GM12878 (cell line): ENCODE measurements at regions not wholly inside any gene's neighbourhood (a gene's known extent, or its start where the extent isn't known, plus 50 kb on each side); places are given as distances from the start of the nearest gene placed in this dataset.

ENCODE experiments used
- ATAC-seq: fragments of 200-7000 bp; cut with Tn5 transposase; 3 replicates; pipeline ENCODE4 v1.9.1; 2020; ENCODE audit warnings: mild to moderate bottlenecking, moderate library complexity
- BruUV-seq: library from RNA; stranded (reverse); fragments of 400-500 nt; replicated peaks from 2 replicates; lab custom pipeline; 2021; lab: Mats Ljungman, UMichigan
- CTCF ChIA-PET: fragments of 300-600 bp; sonication (Branson Sonifier 250); formaldehyde crosslinking; extraction: SDS; loops from one replicate; lab custom pipeline; 2021; ENCODE audit warnings: inconsistent platforms; lab: Yijun Ruan, JAX
- POLR2A ChIA-PET: fragments of 350-600 bp; formaldehyde crosslinking; extraction: SDS; loops from one replicate; lab custom pipeline; 2021; ENCODE audit warnings: inconsistent platforms; lab: Charles Lee
- RAD21 ChIA-PET: fragments of 300-600 bp; sonication (Branson Sonifier 250); formaldehyde crosslinking; loops from one replicate; lab custom pipeline; 2023; ENCODE audit warnings: antibody characterized with exemption; ENCODE audit not compliant: unreplicated experiment; lab: Charles Lee
- SMC1A ChIA-PET: fragments of 300-600 bp; sonication (Branson Sonifier 250); formaldehyde crosslinking; loops from one replicate; lab custom pipeline; 2023; ENCODE audit not compliant: unreplicated experiment, uncharacterized antibody; lab: Charles Lee
- DNase-seq: peaks from one replicate; pipeline ENCODE4 v3.0.0-alpha.2; 2011; ENCODE audit warnings: low read depth, low spot score
- FAIRE-seq: peaks from 3 replicates; lab custom pipeline; 2011; peaks lifted over from hg19 to GRCh38; lab: Jason Lieb, UNC
- H2AFZ ChIP-seq: 2 replicates; pipeline ENCODE4 v1.6.0; 2011; ENCODE audit warnings: low read depth, low read length, control low read depth; ENCODE audit not compliant: control insufficient read depth
- H3K27ac ChIP-seq: 2 replicates; pipeline ENCODE4 v1.5.1; 2011; ENCODE audit warnings: control low read depth; ENCODE audit not compliant: control insufficient read depth, insufficient read depth
- H3K27me3 ChIP-seq, 2 experiments: replicated peaks in 1 of 2; 2 replicates each; pipeline versions ENCODE4 v1.6.0 to v1.6.1; 2011; ENCODE audit warnings: low read length in 1 of 2; ENCODE audit not compliant: control insufficient read depth in 2 of 2, insufficient read depth in 2 of 2
- H3K36me3 ChIP-seq, 2 experiments: 2 replicates each; pipeline ENCODE4 v1.5.1; 2011; ENCODE audit warnings: low read length in 1 of 2; ENCODE audit not compliant: control insufficient read depth in 2 of 2, insufficient read depth in 2 of 2
- H3K4me1 ChIP-seq: 2 replicates; pipeline ENCODE4 v1.6.1; 2011; ENCODE audit warnings: mild to moderate bottlenecking, low read length, moderate library complexity, mixed read lengths; ENCODE audit not compliant: control insufficient read depth, insufficient read depth
- H3K4me2 ChIP-seq: 2 replicates; pipeline ENCODE4 v1.6.0; 2011; ENCODE audit warnings: control low read depth; ENCODE audit not compliant: control insufficient read depth, insufficient read depth
- H3K4me3 ChIP-seq: fragments of 200-600 bp; sonication (generic); 2 replicates; pipeline ENCODE4 v1.5.1; 2016
- H3K79me2 ChIP-seq: 2 replicates; pipeline ENCODE4 v1.6.0; 2011; ENCODE audit warnings: low read length; ENCODE audit not compliant: control insufficient read depth, insufficient read depth
- H3K9ac ChIP-seq: 2 replicates; pipeline ENCODE4 v1.8.0; 2011; ENCODE audit warnings: low read length, control low read depth, mixed read lengths; ENCODE audit not compliant: control insufficient read depth, insufficient read depth
- H3K9me3 ChIP-seq: replicated peaks from 3 replicates; pipeline ENCODE4 v1.5.1; 2011; ENCODE audit warnings: mild to moderate bottlenecking, low read length; ENCODE audit not compliant: control insufficient read depth, insufficient read depth
- H4K20me1 ChIP-seq: 2 replicates; pipeline ENCODE4 v1.6.0; 2011; ENCODE audit not compliant: control insufficient read depth, insufficient read depth
- ASH2L ChIP-seq: fragments of 300-600, 200-600 bp; sonication (generic); IDR thresholded peaks from 2 replicates; pipeline ENCODE4 v1.6.1; 2017; ENCODE audit warnings: low read depth, mild to moderate bottlenecking, borderline replicate concordance
- HDAC2 ChIP-seq: fragments of 200-600 bp; sonication (generic); IDR thresholded peaks from 2 replicates; pipeline ENCODE4 v1.6.1; 2017
- MTA3 ChIP-seq: IDR thresholded peaks from 2 replicates; pipeline ENCODE4 v1.6.1; 2012; ENCODE audit warnings: low read length, inconsistent platforms, borderline replicate concordance
- MYC ChIP-seq: IDR thresholded peaks from 2 replicates; pipeline ENCODE4 v1.6.1; 2011; ENCODE audit warnings: mild to moderate bottlenecking, low read length, moderate library complexity, inconsistent platforms; ENCODE audit not compliant: insufficient read depth, insufficient replicate concordance, insufficient read length, severe bottlenecking
- NR2C1 ChIP-seq: fragments of 450-650 bp; IDR thresholded peaks from 2 replicates; pipeline ENCODE4 v1.6.1; 2017; ENCODE audit warnings: antibody characterized with exemption, mild to moderate bottlenecking, moderate library complexity
- POLR2A ChIP-seq: IDR thresholded peaks from 2 replicates; pipeline ENCODE4 v1.6.1; 2011; ENCODE audit warnings: low read depth, mild to moderate bottlenecking, low read length
- RELA ChIP-seq: fragments of 450-650 bp; IDR thresholded peaks from 2 replicates; pipeline ENCODE4 v1.8.0; 2014; ENCODE audit warnings: borderline replicate concordance; ENCODE audit not compliant: partially characterized antibody
- ZNF622 ChIP-seq: fragments of 450-650 bp; IDR thresholded peaks from 2 replicates; pipeline ENCODE4 v1.6.1; 2017; ENCODE audit warnings: mild to moderate bottlenecking, inconsistent platforms
- WGBS: methylation state at CpG from one replicate; pipeline ENCODE4 v1.1.6; 2016; ENCODE audit warnings: low lambda C conversion rate; ENCODE audit not compliant: insufficient replicate concordance, insufficient coverage; ENCODE audit errors: missing lambda C conversion rate; 5-methylcytosine and 5-hydroxymethylcytosine counted together
- in situ Hi-C: fragments of 300-500 bp; cut with MboI; formaldehyde crosslinking; loops from 9 replicates; pipeline ENCODE4 v1.14.3; 2018; ENCODE audit warnings: mixed read lengths
- intact Hi-C: fragments of 100-400 bp; cut with micrococcal nuclease; formaldehyde crosslinking; loops from one replicate; pipeline ENCODE4 v1.14.2; 2022; ENCODE audit not compliant: unreplicated experiment
- TF ChIP-seq, protein P1 (sequence below): fragments of 450-650 bp; IDR thresholded peaks from 2 replicates; pipeline ENCODE4 v1.6.1; 2017; ENCODE audit warnings: low read depth, mild to moderate bottlenecking, moderate library complexity

DNA sequence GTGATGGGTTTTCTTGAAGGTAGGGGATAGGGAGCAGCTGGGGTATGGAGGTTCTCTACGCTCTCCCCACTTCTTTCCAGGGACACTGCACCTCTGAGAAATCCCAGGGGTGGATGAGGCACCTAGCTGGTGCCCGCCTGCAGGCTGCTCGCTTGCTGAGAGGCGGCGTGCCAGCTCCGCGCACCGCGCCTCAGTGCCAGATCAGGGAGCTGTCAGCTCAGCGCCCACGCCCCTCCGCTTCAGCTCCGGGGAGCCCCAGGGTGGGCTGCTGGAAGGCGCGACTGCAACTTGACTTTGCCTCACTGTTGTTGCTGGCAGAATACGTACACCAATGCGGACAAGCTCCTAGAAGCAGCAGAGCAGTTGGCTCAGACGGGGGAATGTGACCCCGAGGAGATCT lies 345.7 kb upstream of the UMPS start:
- TF ChIP-seq HDAC2 (no peak), ASH2L (no peak), ZNF622 (no peak), NR2C1 (no peak), MYC (no peak), POLR2A (no peak), RELA (no peak), MTA3 (no peak)
- TF ChIP-seq, protein P1, sequence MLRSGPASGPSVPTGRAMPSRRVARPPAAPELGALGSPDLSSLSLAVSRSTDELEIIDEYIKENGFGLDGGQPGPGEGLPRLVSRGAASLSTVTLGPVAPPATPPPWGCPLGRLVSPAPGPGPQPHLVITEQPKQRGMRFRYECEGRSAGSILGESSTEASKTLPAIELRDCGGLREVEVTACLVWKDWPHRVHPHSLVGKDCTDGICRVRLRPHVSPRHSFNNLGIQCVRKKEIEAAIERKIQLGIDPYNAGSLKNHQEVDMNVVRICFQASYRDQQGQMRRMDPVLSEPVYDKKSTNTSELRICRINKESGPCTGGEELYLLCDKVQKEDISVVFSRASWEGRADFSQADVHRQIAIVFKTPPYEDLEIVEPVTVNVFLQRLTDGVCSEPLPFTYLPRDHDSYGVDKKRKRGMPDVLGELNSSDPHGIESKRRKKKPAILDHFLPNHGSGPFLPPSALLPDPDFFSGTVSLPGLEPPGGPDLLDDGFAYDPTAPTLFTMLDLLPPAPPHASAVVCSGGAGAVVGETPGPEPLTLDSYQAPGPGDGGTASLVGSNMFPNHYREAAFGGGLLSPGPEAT, result no peak
- ChIA-PET CTCF (no interaction called here), RAD21 (no interaction called here), POLR2A (no interaction called here), SMC1A (no interaction called here)
- intact Hi-C loops (no loop called here), in situ Hi-C loops (no loop called here)
- 62% methylated on average over 19 of the region's 19 CpGs for WGBS
- FAIRE-seq (no peak), DNase-seq (no peak), ATAC-seq (no peak)
- no peaks in the 10 kb centered on the region for H3K79me2 ChIP-seq
- no peak overlapping the region for H3K9ac ChIP-seq
- no TSS peak for BruUV-seq
- H2AFZ ChIP-seq, result no peak overlapping the region
- H3K4me2 ChIP-seq, result no peak overlapping the region
- H3K27ac ChIP-seq, result no peak overlapping the region
- no peaks in the 10 kb centered on the region for H3K9me3 ChIP-seq
- no peak overlapping the region for H3K4me3 ChIP-seq
- no peaks in the 10 kb centered on the region for H4K20me1 ChIP-seq
- no peaks in the 10 kb centered on the region for H3K4me1 ChIP-seq
- peaks cover 2 to 3% of the 10 kb centered on the region in 2 experiments; a peak in 1 of 4 replicates for H3K27me3 ChIP-seq
- H3K36me3 ChIP-seq, result no peaks in the 10 kb centered on the region
